Muscle of leg (tissue), 3 donors: ENCODE measurements at regions not wholly inside any gene's neighbourhood (a gene's known extent, or its start where the extent isn't known, plus 50 kb on each side); places are given as distances from the start of the nearest gene placed in this dataset.
"Not testable (repeated sequence)": the region's sequence is repeated elsewhere in the genome, so short reads cannot be mapped to it uniquely, and the experiment has no call there.

Source experiments
- DNase-seq: peaks from one replicate; pipeline ENCODE4 v3.0.0; 2013
- H3K27ac ChIP-seq: one replicate; pipeline ENCODE4 v1.5.1; 2013; ENCODE audit warnings: mild to moderate bottlenecking, low read length, control low read depth
- H3K27me3 ChIP-seq: one replicate; pipeline ENCODE4 v1.6.1; 2013; ENCODE audit warnings: low read length; ENCODE audit not compliant: control insufficient read depth, insufficient read depth
- H3K36me3 ChIP-seq: one replicate; pipeline ENCODE4 v1.6.1; 2013; ENCODE audit warnings: low read length; ENCODE audit not compliant: control insufficient read depth, insufficient read depth
- H3K4me1 ChIP-seq: one replicate; pipeline ENCODE4 v1.6.1; 2013; ENCODE audit warnings: low read length; ENCODE audit not compliant: control insufficient read depth, insufficient read depth
- H3K4me3 ChIP-seq: one replicate; pipeline ENCODE4 v1.5.1; 2013; ENCODE audit warnings: low read length, control low read depth
- H3K9me3 ChIP-seq: replicated peaks from 2 replicates; pipeline ENCODE4 v1.6.1; 2013; ENCODE audit warnings: low read depth, low read length; ENCODE audit not compliant: control insufficient read depth
- WGBS: methylation state at CpG from one replicate; pipeline ENCODE4 v1.1.5; 2013; ENCODE audit warnings: missing lambda C conversion rate; ENCODE audit not compliant: insufficient coverage; 5-methylcytosine and 5-hydroxymethylcytosine counted together

DNA sequence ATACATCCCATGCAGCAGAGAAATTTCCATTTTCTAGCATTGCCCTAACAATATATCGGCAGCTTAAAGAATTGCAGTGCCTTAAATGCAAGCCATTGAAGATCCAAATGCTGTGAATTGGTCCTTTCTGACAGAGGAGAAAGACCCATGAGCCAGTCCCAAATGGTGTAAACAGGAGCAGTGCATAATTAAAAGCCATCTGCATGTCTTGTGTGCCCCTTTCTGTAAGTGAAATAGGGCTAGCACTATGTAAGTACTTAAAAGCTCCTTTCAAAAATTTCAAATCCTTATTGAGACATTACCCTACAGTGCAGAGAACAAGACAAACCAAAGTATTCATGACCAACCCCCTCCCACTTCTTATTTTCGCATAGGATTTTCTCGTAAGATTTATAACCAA is 108.7 kb upstream of the LCORL start:
- Histone ChIP-seq H3K36me3 (no peaks in the 10 kb centered on the region), H3K9me3 (no peaks in the 10 kb centered on the region), H3K27ac (no peak overlapping the region), H3K27me3 (no peaks in the 10 kb centered on the region), H3K4me1 (no peaks in the 10 kb centered on the region), H3K4me3 (no peak overlapping the region)
- DNase-seq = no peak
- no CpG with 5 or more reads among the region's 3 CpGs for WGBS

DNA sequence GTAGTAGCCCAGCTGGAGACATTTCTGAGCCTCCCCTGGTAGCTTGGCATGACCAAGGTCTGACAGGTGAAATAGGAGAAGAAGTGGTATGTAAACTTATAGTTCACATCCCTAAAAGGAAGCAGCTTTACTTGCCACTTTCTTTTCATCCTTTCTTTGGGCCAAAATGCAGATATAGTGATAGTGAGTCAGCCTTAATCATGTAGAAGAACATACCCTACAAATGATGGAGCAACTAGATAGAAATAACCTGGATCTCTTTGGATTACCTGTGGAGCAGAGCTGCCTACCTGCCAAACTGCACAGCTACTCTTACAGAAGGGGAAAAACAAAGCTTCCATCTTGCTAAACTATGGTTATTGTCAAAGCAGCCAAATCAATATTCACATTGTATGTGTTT is 106.7 kb upstream of the LCORL start:
- H3K4me3 ChIP-seq = no peak overlapping the region
- H3K9me3 ChIP-seq = no peaks in the 10 kb centered on the region
- H3K27me3 ChIP-seq = no peaks in the 10 kb centered on the region
- no peak for DNase-seq
- H3K27ac ChIP-seq = no peak overlapping the region
- no peaks in the 10 kb centered on the region for H3K4me1 ChIP-seq
- no peaks in the 10 kb centered on the region for H3K36me3 ChIP-seq

GRCh38 chr4:18127030-18127429 is 105.5 kb upstream of the LCORL start:
- no peaks in the 10 kb centered on the region for H3K27me3 ChIP-seq
- no peak overlapping the region for H3K4me3 ChIP-seq
- no peaks in the 10 kb centered on the region for H3K4me1 ChIP-seq
- no peak overlapping the region for H3K27ac ChIP-seq
- WGBS = 50% methylated on average over 1 of the region's 3 CpGs
- no peaks in the 10 kb centered on the region for H3K9me3 ChIP-seq
- no peaks in the 10 kb centered on the region for H3K36me3 ChIP-seq
- no peak for DNase-seq

DNA sequence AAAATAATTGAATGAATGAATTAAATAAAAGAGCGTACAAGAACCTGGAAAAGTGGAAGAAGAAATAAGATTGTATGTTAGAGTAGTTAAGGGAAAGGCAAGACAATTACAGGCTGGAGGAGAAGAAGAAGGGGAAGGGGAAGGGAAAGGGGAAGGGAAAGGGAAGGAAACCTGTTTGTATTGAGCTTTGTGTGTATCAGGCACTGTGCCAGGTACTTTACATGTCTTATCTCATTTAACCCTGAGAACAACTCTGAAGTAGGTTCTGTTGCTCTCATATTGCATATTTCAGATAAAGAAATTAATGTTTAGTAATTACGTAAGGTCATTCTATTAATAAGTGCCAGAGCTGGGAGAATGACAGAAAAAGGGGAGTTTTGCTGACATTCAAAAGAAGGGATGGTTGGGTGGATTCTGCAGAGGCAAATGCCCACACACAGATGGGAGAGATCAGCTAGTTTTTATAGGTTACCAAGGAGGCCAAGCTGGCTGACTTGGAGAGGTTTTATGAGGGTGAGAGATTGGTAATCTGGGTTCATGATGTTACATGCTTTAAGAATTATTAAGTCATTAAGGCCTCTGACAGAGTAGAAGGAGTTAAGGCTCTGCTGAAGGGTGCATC is 92.3 kb upstream of the LCORL start:
- DNase-seq = peak; percentile 13
- WGBS = 89% methylated on average over 2 of the region's 2 CpGs
- no peaks in the 10 kb centered on the region for H3K27me3 ChIP-seq
- no peak overlapping the region for H3K27ac ChIP-seq
- H3K9me3 ChIP-seq = no peaks in the 10 kb centered on the region
- no peaks in the 10 kb centered on the region for H3K4me1 ChIP-seq
- H3K4me3 ChIP-seq = no peak overlapping the region
- H3K36me3 ChIP-seq = no peaks in the 10 kb centered on the region

DNA sequence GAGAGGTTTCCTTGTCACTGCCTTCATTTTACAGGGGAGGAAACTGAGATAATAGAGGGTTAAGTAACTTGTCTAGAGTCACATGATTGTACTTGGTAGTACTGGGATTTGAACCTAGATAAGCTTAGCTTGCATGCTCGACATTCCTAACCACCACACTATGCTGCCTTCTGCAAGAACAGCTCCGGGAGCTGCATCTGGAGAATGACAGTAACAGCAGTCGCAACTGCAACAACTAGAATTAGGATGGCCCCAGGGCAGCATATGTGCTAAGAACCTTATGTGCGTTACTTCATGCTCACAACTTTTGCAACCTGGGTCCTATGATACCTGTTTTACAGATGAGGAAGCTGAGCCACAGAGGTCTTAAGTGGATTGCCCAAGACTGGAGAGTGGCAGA is 89.5 kb upstream of the LCORL start:
- Histone ChIP-seq H3K4me3 (no peak overlapping the region), H3K4me1 (no peaks in the 10 kb centered on the region), H3K36me3 (no peaks in the 10 kb centered on the region), H3K9me3 (no peaks in the 10 kb centered on the region), H3K27ac (no peak overlapping the region), H3K27me3 (no peaks in the 10 kb centered on the region)
- no peak for DNase-seq
- 20% methylated on average over 1 of the region's 4 CpGs for WGBS

DNA sequence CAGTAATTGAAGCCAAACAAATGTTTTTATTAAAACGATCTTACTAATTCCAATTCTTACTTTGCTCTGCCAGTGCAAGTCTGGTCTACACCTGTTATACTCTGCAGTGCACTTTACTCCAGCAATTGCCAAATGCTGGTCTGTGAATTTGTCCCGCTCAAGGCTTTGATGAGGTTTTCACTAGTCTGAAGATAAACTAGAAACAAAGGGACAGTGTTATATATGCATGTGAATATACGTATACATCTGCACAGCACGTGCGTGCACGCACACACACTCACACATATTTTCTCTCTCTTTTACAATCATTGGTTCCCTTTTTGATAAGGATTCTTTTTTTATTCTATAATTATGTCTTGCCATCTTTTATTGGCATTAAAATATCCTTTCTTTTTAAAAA is 88.5 kb upstream of the LCORL start:
- no peaks in the 10 kb centered on the region for H3K36me3 ChIP-seq
- no peaks in the 10 kb centered on the region for H3K9me3 ChIP-seq
- H3K4me3 ChIP-seq = no peak overlapping the region
- DNase-seq = no peak
- H3K27ac ChIP-seq = no peak overlapping the region
- no peaks in the 10 kb centered on the region for H3K4me1 ChIP-seq
- WGBS = 0% methylated on average over 1 of the region's 6 CpGs
- H3K27me3 ChIP-seq = no peaks in the 10 kb centered on the region

DNA sequence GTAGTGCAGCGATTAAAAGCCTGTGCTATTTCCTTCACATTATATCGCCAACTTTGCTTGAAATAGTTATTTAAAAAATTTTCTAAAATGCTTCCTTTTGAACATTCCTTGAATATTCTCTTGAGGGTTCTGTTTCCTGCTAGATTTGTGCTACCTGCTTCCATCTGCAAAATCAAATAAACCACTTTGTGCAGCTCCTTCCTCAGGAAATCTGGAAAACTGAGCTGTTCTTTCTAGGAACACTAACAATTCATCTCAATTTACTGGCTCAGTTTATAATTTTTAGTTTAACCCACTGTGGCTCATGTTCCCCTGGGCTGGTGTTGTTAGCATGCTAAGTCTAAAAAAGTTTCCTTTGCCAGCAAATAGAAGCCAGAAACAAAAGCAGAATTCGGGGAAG is 88.1 kb upstream of the LCORL start:
- H3K27ac ChIP-seq = no peak overlapping the region
- H3K4me1 ChIP-seq = no peaks in the 10 kb centered on the region
- 40% methylated on average over 1 of the region's 3 CpGs for WGBS
- H3K4me3 ChIP-seq = no peak overlapping the region
- no peaks in the 10 kb centered on the region for H3K27me3 ChIP-seq
- no peaks in the 10 kb centered on the region for H3K9me3 ChIP-seq
- no peaks in the 10 kb centered on the region for H3K36me3 ChIP-seq
- peak; percentile 67 for DNase-seq

DNA sequence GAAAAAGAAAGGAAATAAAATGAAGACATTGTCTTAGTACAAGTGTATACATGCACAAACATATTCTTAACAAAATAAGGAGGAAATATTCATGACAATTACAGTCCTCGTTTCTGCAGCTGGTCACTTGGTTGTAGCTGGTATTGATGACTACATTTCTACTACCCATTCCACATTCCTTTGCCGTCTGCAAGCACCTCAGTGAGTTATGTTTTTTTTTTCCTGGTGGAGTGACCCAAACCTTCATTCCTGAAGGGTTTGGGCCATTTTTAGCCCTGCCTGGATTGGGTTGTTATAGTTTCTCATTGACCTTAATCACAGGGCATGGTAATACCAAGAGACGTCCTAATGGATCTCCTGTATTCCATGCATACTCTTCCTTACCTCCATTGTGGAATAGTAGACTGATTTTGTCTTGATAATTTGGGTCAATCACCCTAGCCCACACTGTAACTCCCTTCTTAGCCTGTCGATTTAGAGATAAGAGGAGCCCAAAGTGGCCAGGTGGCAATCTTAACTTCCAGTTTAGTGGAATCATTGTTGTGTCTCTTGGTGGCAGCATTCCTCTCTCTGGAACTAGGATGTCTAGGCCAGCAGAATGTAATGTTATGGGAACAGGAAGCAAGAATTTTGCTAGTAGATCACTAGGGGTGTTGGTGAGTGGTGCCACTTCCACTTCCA is 86.4 kb upstream of the LCORL start:
- H3K36me3 ChIP-seq, H3K4me1 ChIP-seq, H3K4me3 ChIP-seq, DNase-seq, H3K27me3 ChIP-seq, H3K27ac ChIP-seq, H3K9me3 ChIP-seq: not testable (repeated sequence)
- no CpG with 5 or more reads among the region's 4 CpGs for WGBS

- H3K36me3 ChIP-seq = no peaks in the 10 kb centered on the region
- no peaks in the 10 kb centered on the region for H3K4me1 ChIP-seq
- DNase-seq = no peak
- no peak overlapping the region for H3K4me3 ChIP-seq
- 61% methylated on average over 3 of the region's 5 CpGs for WGBS
- H3K9me3 ChIP-seq = no peaks in the 10 kb centered on the region
- no peaks in the 10 kb centered on the region for H3K27me3 ChIP-seq
- H3K27ac ChIP-seq = no peak overlapping the region
Observed at GRCh38 chr4:18106620-18107019, 85.1 kb upstream of the LCORL start.

DNA sequence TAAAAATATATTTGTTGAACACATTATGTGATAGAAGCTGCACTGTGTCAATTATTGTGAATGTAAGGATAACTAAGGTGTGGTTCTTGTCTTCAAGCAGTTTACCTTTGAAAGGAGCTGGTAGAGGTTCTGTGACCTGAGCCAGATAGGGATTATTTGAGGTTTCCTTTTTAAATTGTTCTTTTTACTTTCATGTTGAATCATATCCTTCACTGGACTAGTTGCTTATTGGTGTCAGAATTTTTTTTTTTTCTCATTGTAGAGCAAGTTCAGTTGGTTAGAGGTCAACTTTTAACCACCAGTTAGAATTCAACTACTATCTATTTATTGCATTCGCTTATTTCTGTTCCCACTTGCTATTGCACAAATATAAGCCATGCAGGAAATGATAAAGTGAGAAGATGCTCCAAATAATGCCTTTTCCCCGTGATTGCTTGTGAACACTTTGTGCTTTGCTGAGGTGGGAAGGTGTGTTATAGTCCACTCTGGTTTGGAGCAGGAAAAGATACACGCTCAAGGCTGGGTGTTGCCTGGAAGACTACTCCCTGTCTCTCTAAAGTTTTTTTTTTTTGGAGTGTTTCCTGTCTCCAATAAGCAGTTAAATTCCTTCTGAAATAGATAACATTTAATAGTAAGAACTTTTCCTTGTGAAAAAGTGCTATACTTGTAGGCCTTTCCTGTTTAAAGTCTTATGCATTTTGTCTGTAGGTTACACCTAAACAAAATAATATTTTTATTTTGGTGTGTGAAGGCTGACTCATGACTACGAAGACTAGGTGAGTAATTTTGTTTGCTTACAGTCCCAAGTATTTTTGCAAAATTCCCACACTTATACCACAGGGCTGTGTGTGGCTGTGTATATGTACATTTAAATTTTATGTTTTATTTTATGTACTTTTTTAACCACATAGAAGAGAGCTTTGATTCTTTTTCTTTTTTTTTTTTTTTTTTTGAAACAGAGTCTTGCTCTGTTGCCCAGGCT is 83.8 kb upstream of the LCORL start:
- H3K27me3 ChIP-seq = no peaks in the 10 kb centered on the region
- H3K36me3 ChIP-seq = no peaks in the 10 kb centered on the region
- WGBS = 80% methylated on average over 1 of the region's 4 CpGs
- no peaks in the 10 kb centered on the region for H3K4me1 ChIP-seq
- H3K27ac ChIP-seq = no peak overlapping the region
- H3K9me3 ChIP-seq = no peaks in the 10 kb centered on the region
- H3K4me3 ChIP-seq = no peak overlapping the region
- no peak for DNase-seq
